Ovary (tissue), 7 donors: ENCODE measurements at regions not wholly inside any gene's neighbourhood (a gene's known extent, or its start where the extent isn't known, plus 50 kb on each side); places are given as distances from the start of the nearest gene placed in this dataset.

Experiments used
- DNase-seq, 5 donors: peaks; one replicate each; pipeline ENCODE4 v3.0.0-alpha.2; 2019 to 2020
- H3K27ac ChIP-seq, 2 donors: fragments of 200-600 bp; one replicate each; pipeline versions ENCODE4 v1.5.1 to v1.8.0; 2019 to 2022
- H3K27me3 ChIP-seq: fragments of 200-600 bp; one replicate; pipeline ENCODE4 v1.8.0; 2022
- H3K36me3 ChIP-seq: fragments of 200-600 bp; sonication (generic); one replicate; pipeline ENCODE4 v1.5.1; 2019
- H3K4me1 ChIP-seq: one replicate; pipeline ENCODE4 v1.8.1; 2013; ENCODE audit warnings: mild to moderate bottlenecking, moderate library complexity; ENCODE audit not compliant: insufficient read depth
- H3K4me3 ChIP-seq: fragments of 200-600 bp; sonication (generic); one replicate; pipeline ENCODE4 v1.5.1; 2017
- H3K9me3 ChIP-seq, 2 donors: fragments of 200-600 bp in 1 of 2; sonication (generic) in 1 of 2; one replicate each; pipeline versions ENCODE4 v1.5.1 to v1.8.1; 2013 to 2019; ENCODE audit warnings: mild to moderate bottlenecking in 1 of 2, moderate library complexity in 1 of 2
- EP300 ChIP-seq: sonication (generic); formaldehyde crosslinking; IDR thresholded peaks from one replicate; pipeline ENCODE4 v1.6.1; 2017; ENCODE audit warnings: antibody characterized with exemption
- POLR2A ChIP-seq: fragments of 450-650 bp; IDR thresholded peaks from one replicate; pipeline ENCODE4 v1.6.1; 2017; ENCODE audit warnings: antibody characterized with exemption, mild to moderate bottlenecking, moderate library complexity
- WGBS, 3 donors: extraction: QIAGEN DNeasy Blood & Tissue Kit in 1 of 3; methylation state at CpG; one replicate each; pipeline versions ENCODE4 v1.1.5 to v1.1.7; 2013 to 2017; 5-methylcytosine and 5-hydroxymethylcytosine counted together
- intact Hi-C, 4 donors: fragments of 100-400 bp; cut with DNase I; formaldehyde crosslinking; loops; one replicate each; pipeline versions ENCODE4 v1.11.0 to v1.15.1; 2022 to 2023
- TF ChIP-seq, protein P1 (sequence below), 3 donors: fragments of 450-650 bp in 2 of 3; fragments of 200-600 bp in 1 of 3; IDR thresholded peaks; one replicate each; pipeline versions ENCODE4 v1.5.1 to v1.8.0; 2016 to 2022; ENCODE audit warnings: antibody characterized with exemption in 3 of 3, mild to moderate bottlenecking in 1 of 3
- donor health status: DM: no; HTN: no; CAD: no; lungs with moderate emphysema.
- donor health status: DM: no; HTN: no; CAD: no.
- donor health status: Bipolar disorder and iron deficiency.
- donor health status: DM: no; HTN: no; CAD: no.
- donor health status: DM: yes; HTN: yes; CAD: no.

DNA sequence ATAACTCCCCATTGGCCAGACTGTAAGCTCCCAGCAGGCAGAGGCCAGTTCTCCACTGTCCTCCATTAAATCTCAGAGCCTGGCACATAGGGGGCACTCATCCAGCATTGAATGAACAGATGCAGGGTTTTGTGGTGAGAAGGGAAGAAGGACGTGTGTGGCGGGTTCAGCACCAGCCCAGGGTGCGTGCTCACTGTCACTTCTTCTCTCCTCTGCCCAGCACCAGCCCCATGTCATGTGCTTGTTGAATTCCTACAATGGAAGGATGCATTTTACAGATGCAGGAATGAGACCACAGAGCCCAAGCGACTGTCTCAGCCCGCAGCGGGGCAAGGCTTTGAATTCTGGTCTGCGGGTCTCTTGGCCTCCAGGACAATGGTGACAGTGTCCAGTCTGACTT, 149.9 kb downstream of the CEBPB start:
- Histone ChIP-seq H3K4me1 (no peaks in the 10 kb centered on the region), H3K27me3 (no peaks in the 10 kb centered on the region), H3K9me3 (no peaks in the 10 kb centered on the region), H3K36me3 (no peaks in the 10 kb centered on the region), H3K27ac (no peak overlapping the region), H3K4me3 (no peak overlapping the region)
- 92 to 96% (median 96%) methylated on average over 6 to 7 of the region's 7 CpGs for WGBS, 3 donors
- DNase-seq, result no peak
- TF ChIP-seq POLR2A (no peak), EP300 (no peak)
- TF ChIP-seq, protein P1, sequence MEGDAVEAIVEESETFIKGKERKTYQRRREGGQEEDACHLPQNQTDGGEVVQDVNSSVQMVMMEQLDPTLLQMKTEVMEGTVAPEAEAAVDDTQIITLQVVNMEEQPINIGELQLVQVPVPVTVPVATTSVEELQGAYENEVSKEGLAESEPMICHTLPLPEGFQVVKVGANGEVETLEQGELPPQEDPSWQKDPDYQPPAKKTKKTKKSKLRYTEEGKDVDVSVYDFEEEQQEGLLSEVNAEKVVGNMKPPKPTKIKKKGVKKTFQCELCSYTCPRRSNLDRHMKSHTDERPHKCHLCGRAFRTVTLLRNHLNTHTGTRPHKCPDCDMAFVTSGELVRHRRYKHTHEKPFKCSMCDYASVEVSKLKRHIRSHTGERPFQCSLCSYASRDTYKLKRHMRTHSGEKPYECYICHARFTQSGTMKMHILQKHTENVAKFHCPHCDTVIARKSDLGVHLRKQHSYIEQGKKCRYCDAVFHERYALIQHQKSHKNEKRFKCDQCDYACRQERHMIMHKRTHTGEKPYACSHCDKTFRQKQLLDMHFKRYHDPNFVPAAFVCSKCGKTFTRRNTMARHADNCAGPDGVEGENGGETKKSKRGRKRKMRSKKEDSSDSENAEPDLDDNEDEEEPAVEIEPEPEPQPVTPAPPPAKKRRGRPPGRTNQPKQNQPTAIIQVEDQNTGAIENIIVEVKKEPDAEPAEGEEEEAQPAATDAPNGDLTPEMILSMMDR (IDR thresholded peaks at IDR 0.05), result no peak
- intact Hi-C loops, result no loop called here

DNA sequence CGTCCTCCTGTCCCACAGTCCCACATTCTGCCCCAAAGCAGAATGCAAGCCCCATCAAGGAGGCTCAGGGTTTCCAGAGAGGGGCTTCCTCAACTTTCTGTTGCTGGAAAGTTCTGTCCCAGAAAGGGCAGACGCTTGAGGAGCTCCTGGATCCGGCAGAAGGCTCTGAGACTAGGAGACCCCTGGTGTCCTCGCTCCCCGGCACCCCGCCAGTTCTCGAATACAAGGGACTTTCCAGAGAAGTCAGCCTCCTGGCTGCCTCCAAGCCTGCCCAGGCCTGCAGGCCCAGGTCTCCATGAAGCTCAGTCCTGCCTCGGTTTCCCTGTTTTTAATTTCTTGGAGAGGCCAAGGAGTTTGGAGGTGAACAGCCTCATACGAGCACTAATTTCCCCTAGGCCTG, 150.4 kb downstream of the CEBPB start:
- Histone ChIP-seq H3K27ac (no peak overlapping the region), H3K27me3 (no peaks in the 10 kb centered on the region), H3K4me3 (no peak overlapping the region), H3K9me3 (no peaks in the 10 kb centered on the region), H3K36me3 (no peaks in the 10 kb centered on the region), H3K4me1 (peaks cover under 1% of the 10 kb centered on the region)
- no peak for DNase-seq
- WGBS, 3 donors, result 94 to 96% (median 95%) methylated on average over 9 of the region's 9 CpGs
- intact Hi-C loops, result no loop called here
- TF ChIP-seq EP300, result no peak
- no peak for TF ChIP-seq POLR2A
- TF ChIP-seq, protein P1 (IDR thresholded peaks at IDR 0.05), result no peak

DNA sequence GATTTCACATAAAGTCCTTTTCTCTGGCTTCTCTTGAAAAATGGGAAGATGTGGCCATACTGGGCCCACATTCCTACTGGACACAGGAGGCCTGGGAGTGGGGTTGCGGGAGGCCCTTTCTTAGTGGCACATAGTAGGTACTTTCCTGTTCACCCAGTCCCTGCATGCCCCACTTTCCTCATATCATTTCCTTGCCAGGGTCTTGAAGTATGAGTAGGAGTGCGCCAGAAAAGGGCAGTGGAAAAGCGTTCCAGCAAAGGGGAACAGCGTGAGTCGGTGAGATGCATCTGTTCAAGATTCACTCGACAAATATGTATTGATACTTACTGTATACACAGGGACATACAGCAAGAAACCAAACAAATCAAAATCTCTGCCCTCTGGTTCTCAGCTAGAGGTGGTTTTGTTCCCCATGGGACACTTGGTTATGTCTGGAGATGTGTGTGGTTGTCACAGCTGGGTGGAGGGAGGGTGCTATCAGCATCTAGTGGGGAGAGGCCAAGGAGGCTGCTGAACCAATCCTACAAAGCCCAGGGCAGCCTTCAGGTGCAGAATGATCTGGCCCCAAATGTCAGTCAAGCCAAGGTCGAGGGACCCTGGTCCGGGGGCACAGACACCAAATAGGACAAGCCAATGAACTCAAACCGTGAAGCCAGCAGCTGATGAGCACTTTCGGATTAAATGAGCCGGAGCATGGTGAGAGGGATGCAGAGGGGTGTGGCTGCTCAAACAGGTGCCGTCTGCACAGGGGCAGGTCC, 151.4 kb downstream of the CEBPB start:
- intact Hi-C loops, result no loop called here
- Histone ChIP-seq H3K27me3 (no peaks in the 10 kb centered on the region), H3K27ac (no peak overlapping the region), H3K9me3 (no peaks in the 10 kb centered on the region), H3K4me1 (peaks cover 8% of the 10 kb centered on the region), H3K4me3 (no peak overlapping the region), H3K36me3 (no peaks in the 10 kb centered on the region)
- 90 to 95% (median 91%) methylated on average over 12 of the region's 12 CpGs for WGBS, 3 donors
- TF ChIP-seq, protein P1 (IDR thresholded peaks at IDR 0.05), result no peak
- TF ChIP-seq POLR2A (no peak), EP300 (no peak)
- DNase-seq, result no peak

DNA sequence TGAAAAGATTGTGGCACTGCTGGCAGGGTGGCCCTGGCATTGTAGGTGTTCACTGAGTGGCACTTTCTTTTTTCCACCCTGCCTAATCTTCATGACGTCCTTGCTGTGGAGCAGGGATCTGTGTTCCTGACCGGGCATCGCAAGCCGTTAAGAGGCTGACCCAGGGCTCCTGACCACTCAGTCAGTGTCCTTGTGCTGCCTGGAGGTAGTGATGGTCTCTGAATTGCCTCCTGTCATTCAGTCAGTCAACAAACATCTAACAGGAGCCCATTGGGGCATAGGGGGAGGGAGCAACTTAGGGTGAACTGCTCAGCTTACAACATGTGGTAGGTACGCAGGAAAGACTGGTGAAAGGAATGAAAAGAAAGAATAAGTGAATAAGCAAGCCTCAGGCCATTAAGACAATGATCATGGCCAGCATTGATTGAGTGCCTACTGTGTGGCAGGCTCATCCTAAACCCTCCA, 152.0 kb downstream of the CEBPB start:
- intact Hi-C loops, result no loop called here

More for the DNA sequence above, 152.0 kb downstream of the CEBPB start:
- H3K4me3 ChIP-seq, result no peak overlapping the region
- H3K36me3 ChIP-seq, result no peaks in the 10 kb centered on the region
- TF ChIP-seq, protein P1 (IDR thresholded peaks at IDR 0.05), result no peak
- no peak for TF ChIP-seq POLR2A
- no peak for TF ChIP-seq EP300
- 90 to 95% (median 93%) methylated on average over 5 of the region's 5 CpGs for WGBS, 3 donors
- no peak for DNase-seq
- peaks cover 8% of the 10 kb centered on the region for H3K4me1 ChIP-seq
- no peak overlapping the region for H3K27ac ChIP-seq
- no peaks in the 10 kb centered on the region for H3K27me3 ChIP-seq
- H3K9me3 ChIP-seq, result no peaks in the 10 kb centered on the region
